GM18519 (cell line): ENCODE measurements at regions not wholly inside any gene's neighbourhood (a gene's known extent, or its start where the extent isn't known, plus 50 kb on each side); places are given as distances from the start of the nearest gene placed in this dataset.

Experiments used
- ATAC-seq: cut with Tn5 transposase; IDR thresholded peaks from one replicate; pipeline ENCODE4 v1.9.1; 2021; ENCODE audit warnings: mild to moderate bottlenecking, moderate library complexity; ENCODE audit not compliant: unreplicated experiment, low FRiP score

DNA sequence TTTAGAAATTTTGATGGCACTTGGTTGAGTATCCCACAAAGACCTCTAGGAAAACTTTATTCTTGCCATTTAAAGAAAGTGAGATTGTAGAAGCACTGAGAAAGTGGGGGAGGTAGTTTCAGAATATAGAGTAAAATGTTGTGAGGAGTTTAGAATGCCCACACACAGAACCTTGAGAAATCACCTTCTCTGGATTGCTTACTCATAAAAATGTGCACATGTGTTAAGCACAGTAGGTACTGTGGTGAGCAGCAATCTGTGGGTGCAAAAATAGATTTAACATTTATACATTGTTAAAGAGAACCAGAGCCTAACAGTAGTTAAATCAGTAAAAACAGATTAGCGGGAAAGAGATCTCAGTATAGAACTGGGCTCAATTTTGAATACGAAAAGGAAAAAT is 201.2 kb upstream of the NWD2 start:
- ATAC-seq: no peak

DNA sequence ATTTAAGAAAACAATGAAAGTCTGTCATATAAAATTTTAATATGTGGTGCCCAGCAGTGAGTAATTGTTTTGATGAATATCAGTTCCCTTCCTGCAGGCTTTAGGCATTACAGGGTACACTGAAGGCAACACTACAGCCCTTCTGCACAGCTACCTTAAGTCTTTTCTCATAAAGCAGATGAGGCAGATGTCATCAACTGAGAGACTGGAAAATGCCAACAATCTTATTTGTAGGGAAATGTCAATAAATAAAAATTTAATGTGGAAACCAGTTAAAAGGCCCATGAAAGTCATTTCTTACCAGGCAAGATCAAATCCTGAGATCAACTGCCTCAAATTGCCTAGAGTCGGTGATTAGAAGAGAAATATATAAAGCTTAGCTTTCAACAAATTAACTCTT is 193.4 kb upstream of the NWD2 start:
- no peak for ATAC-seq

DNA sequence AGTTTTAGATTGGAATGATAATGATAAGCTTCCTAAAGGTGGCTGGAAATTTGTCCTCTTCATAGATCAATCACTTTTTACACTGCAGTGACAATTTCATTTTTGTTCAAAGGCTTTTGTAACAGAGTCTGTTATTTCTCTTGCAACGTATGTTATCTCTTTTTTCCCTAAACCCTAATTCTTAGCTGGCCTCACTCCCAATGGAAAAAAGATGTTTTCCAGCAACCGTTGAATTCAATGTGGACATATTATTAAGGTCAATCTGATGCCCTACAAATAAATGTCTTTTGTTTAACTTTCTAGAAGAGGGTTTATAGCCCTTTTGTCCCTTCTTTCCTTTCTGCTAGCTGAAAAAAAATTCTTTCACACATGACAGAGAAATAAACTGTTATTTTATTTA is 192.7 kb upstream of the NWD2 start:
- ATAC-seq: no peak

DNA sequence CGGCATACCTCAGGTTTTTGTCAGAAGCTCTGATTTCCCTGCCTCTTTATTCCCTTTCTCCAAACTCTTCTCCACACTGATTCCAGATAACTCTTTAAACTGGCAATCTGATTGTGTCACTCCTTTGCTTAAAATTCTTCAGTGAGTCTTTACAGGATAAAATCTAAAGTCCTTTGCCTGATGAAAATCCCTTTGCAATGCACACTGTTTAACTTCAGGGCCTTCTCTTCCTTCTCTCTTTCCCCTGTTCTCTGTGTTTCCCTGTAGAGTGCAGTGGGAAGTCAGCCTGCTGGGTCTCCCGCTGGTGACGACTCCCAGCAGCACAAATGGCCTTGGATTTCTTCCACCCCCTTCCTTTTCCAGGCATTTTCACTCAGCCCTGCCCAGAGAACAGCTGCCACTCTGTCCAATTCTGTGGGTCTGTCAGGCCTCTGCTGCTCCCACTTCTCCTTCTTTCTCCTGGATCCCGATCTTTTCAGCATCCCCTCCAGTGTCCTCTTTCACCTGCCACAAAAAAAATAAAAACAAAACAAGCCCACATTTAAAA is 189.9 kb upstream of the NWD2 start:
- ATAC-seq: no peak

DNA sequence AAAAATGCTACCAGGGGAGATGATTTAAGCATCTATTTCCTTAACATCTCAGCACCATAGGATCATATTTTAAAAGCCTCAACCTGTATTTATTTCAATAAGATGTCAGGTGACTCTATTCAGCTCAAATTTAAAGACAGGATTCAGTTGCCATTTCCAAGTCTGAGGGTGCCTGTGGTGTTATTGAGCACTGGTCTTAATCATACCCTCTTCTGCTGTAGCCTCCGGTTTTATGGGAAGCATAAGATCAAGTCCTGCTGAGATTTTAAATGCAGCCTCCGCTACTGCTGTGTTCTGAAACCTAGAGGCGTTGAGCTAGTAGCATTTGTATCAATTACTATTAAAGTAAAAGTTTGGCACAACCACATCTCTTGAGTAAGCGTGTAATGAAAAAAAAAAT is 185.7 kb upstream of the NWD2 start:
- ATAC-seq: no peak

DNA sequence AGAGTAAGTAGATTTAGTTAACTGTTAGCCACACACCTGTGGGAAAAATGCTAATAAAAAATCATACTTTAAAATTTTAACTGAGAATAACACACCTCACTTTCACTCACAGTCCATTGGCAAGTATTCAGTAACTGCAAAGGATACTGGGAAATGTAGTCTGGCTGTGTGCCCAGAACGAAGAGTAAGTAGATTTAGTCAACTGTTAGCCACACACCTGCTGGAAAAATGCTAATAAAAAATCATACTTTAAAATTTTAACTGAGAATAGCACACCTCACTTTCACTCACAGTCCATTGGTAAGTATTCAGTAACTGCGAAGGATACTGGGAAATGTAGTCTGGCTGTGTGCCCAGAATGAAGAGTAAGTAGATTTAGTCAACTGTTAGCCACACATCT is 178.4 kb upstream of the NWD2 start:
- ATAC-seq: no peak

DNA sequence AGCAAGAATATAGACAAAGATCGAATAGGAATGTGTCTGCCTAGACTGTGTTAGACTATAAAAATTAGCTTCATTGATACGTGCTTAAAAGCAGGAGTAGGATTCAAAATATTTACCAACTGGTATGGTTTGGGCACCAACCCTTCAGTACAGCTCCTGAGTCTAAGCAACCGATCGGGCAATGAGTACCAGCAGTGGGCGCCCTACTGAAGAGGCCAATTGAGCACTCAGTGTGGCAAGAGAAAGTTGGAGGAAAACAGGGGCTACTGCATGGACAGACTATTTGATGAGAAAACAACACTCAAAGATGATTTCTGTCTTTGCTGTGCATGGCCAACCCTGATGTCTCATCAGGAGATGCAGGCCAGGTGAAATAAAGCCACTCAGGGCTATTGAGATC is 176.0 kb upstream of the NWD2 start:
- no peak for ATAC-seq

DNA sequence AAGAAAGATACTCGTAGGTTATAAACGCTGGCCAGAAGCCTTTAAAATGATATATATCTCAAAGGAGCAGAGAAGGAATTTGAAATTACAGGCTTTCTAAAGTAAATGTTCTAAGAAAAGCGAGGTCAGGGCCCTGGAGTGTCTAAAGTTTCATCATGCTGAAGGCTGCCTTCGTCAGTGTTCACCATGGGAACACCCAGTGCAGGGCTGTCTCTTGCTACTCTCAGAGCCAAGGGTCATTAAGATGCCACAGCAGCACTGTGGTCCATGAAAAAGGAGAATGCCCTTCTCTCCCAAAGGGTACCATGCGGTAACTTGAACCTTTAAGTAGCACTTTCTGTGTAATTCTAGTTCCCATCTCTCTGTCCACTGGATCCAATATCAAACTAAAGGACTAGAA is 174.5 kb upstream of the NWD2 start:
- ATAC-seq: no peak

DNA sequence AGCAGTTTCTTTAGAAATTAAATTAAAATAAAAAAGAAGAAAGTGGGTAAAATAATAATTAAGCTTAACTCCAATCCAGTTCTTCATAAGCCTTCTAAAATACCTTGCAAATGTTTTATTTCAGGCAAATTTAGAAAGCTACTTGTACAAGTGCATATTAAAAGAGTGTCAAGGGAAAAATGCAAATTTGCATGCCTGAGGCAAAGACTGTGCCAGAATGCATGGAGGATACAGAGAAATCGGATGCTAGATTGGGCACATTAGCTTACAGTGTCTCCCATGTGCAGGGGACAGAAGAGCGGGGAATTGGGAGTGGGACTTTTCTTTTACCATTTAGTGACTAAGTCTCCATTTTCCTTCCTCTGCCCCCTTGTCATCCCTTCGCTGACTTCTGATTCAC is 173.0 kb upstream of the NWD2 start:
- no peak for ATAC-seq

DNA sequence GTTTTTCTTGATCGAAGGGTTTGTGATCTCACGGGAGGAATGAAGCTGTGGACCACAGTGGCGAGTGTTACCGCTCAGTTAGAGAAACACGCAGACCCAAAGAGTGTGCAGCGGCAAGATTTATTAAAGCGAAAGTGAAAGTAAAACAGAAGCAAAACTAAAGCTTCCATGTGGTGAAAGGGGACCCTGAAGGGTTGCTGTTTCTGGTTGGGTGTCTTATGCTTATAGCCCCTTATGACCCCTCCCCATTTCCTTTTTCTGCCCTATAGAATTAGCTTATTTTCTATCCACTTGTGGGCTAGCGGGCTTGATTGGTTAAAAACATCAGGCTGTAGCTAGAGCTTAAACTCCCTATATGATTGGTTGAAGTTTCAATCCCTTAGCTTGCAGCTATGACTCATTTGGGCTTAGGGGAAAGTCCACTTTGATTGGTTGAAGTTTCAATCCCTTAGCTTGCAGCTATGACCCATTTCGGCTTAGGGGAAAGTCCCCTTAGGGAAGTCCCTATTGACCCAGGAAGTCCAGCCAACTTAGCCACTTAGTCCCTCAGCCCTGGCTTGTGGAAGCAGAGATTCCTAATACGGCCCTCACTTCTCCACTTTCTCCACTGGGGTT is 171.2 kb upstream of the NWD2 start:
- no peak for ATAC-seq

DNA sequence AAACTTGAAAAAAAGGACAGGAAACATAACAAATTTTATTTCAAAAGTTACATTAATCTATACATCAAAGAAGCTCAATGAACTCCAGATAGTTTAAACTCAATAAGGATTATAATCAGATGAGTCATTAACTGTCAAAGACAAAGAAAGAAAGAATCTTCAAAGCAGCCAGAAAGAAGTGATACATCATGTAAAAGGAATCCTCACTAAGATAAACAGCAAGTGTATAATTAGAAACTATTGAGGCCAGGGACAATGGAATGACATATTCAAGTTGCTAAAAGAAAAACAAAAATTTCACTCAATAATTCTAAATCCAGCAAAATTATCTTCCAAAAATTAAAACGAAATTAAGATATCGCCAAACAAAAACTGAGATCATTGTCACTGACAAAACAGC is 161.6 kb upstream of the NWD2 start:
- no peak for ATAC-seq

DNA sequence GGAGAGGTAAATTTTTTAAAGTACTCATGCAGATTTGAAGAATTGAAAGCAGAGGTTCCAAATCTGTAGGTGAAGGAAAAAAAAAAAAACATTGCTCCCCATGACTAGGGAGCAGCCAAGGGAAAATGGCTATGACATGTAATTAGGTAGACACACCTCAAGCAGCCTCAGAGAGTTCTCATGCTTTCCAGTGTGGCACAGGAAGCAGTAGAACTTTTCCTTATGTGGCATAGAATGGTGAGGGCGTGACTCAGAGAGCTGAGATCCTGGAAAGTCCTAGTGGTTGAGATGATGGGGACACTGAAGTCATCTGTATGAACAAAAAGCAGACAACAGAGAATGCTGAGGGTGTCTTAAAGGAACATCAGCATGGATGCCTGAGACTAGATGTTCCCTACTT is 148.6 kb upstream of the NWD2 start:
- ATAC-seq: no peak

DNA sequence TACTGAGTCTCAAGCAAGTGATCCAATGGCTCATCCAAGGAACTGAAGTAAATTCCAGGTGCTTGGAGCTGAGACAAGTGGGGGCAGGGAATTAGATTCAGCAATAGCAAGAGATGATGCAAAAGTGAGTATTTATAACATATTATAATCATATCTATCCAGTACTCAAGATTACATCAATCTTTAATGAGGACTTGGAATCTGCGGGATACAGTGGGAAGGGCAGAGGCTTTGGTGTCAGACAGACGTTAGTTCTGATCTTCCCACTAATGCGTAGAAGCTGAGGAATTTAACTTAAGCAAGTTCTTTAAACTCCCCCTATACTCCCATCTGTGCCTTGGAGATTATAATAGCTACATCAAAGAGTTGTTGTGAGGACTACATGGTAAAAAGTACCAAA is 143.4 kb upstream of the NWD2 start:
- ATAC-seq: no peak

DNA sequence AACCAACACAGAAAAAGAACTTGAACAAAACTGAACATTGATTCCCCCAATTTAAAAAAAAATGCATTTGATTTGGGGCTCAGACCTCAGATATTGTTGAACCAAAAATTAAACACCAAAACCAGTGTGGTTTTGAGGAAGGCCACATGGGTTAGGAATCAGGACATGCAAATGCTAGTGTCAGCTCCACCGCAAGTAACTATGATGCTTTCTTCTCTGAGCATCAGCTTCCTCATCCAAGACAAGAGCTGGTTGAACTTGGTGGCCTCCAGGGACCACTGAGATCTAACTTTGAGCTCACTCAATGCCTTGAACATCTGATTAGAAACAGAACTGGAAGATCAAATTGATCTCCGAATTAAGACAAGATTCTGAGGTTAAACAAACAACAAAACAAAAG is 142.9 kb upstream of the NWD2 start:
- no peak for ATAC-seq

DNA sequence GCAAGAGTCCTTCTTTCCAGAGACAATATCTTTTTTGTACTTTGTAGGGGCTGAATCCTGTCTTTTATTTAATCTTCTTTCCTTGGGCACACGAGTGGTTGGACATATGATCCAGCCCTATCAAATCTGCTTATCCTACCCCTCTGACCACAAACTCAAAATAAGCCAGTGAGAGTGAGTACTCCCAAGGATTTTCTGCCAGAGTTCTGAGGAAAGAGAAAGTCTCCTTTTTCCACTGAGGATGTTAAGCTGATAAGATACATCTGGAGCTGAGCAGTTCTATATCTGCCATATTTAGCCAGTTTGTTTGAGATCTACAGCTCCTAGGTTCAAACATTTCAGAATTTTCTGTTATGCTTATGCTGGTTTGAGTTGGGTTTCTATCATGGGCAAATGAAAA is 134.8 kb upstream of the NWD2 start:
- ATAC-seq: no peak

DNA sequence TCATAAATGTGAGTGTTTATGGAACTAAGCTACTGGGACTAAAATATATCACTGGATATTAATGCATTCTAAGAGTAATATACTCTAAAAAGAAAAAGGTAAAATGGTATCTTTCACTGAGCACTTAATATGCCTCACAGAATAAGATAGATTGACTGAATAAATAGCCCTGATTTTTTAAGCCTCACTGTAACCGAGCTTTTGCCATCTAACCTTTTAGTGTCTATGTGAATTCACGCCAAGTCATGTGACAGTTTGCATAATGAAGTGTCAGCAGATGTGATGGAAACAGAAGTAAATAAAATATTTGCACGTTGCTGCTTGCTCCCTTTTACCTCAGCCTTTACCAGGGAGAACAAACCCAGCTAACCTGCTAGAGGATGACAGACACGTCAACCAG is 119.7 kb upstream of the NWD2 start:
- no peak for ATAC-seq

DNA sequence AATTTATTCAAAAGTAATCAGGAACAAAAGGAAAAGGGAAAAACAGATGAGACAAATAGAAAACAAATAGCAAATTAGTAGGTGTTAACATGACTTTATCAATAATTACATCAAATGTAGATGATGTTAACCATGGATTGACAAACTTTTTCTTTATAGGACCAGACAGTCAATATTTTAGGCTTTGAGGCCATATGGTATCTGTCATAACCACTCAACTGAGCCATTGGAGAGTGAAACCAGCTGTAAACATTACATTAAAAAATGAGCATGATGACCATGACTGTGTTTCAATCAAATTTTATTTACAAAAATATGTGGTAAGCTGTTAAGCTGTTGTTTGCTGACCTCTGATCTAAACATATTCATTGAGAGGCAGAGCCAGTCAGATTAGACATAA is 118.5 kb upstream of the NWD2 start:
- ATAC-seq: no peak

DNA sequence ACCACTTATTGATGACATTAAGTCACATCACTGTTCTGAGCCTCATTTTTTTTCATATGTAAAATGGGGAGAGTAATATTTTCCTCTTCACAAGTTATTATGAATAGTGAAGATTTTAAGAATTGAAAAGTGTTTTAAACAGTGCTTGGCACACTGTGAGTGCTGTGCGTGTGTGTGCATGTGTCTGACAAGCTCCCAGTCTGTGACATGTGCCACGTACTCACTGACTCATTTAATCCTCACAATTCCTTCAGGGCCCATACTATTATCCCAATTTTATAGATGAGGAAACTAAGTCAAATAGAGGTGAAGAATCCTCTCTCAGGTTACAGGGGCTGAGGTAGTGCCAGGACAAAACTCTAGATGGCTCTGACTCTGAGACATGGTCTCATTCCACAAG is 114.1 kb upstream of the NWD2 start:
- ATAC-seq: no peak

DNA sequence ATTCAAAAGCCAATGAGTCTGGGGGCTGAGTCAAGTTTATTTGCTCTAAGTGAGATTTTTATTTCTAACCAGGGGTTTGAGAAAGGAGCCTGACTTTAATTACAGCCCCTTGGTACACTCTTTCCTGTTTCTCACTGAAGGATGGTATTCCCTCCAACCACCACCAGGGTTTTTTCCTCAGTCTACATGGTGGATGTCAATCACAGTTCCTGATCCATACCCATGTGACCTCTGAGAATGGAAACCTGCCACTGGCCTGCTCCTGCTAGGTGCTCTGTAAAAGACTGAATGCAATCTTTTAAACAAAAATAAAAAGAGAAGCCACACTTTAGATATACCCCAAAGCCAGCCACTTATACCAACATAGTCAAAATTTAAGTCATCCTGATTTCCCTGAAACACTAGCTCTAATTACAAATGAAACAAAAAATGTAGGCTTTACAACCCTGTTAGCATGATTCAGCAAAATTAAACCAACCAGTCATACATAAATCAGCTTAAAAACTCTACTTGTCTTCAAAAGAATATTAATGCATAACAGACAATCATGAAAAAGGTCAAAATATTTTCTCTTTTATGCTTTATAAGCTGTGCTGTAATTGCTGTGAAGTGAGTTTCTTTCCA is 112.1 kb upstream of the NWD2 start:
- no peak for ATAC-seq

DNA sequence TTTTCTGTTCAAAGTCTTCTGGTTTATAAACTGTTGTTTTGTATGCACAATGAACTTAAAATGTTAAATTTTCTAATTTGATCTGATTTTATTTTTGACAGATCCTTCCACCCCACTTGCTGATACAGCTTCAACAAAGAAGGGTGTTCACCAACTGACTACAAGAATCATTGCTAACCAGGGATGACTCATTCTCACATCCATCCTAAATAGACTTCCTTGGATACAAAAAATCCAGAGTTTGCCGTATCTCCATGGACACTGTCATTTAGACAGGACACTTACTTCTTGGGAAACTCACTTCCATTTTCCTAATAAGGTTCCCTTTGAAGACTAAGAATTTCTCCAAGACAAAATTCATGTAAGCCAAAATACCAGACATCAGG is 111.6 kb upstream of the NWD2 start:
- ATAC-seq: no peak

DNA sequence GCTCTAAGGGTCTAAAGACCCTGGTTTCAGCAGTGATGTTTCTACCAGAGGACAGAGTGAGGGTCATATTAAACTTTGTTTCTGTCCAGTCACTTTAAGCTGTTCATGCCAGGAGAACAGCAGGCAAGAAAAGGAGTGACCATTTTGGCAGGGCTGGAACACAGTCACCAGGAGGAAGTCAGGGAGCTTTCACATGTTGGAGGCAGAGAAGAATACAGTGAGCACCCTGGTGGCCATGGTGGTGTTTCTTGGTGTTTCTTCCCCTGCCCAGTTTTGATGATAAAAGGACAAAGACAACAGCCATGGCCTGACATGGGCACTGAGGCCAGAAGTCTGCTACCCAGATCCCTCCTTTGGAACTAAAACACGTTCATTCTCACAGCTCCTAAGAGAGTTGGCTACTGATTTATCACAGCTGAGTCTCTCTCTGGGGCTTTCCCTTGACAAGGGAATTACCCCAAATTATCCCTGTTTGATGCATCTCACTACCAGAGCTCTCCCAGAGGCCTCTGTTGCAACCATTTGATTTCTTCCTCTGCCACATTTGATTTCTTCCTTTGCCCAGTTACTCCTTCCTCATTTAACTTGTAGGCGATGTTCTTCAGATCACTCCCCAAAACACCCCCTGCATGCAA is 106.4 kb upstream of the NWD2 start:
- no peak for ATAC-seq

DNA sequence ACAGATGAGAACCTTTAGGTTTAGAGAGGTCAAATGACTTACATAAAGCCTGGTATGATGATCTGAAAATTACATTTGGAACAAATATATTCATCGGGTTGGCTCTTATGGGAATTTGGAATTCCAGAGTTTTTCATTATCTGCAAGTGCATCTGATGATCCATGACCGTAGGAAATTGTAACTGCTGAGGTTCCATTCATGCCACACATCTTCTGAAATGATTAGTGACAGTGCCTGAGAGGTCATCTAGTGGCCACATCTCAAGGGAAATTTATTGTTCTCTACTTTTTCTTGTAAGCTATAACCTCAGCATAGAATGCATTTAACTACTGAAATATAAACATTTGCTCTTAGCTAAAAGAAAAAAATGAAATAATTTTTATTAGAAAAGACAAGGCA is 105.8 kb upstream of the NWD2 start:
- no peak for ATAC-seq
